GM13976 (cell line): ENCODE measurements at regions not wholly inside any gene's neighbourhood (a gene's known extent, or its start where the extent isn't known, plus 50 kb on each side); places are given as distances from the start of the nearest gene placed in this dataset.
"Not testable (repeated sequence)": the region's sequence is repeated elsewhere in the genome, so short reads cannot be mapped to it uniquely, and the experiment has no call there.

Experiments
- DNase-seq: peaks from one replicate; pipeline ENCODE4 v3.0.0; 2012; ENCODE audit warnings: low spot score
- in situ Hi-C: fragments of 300-500 bp; cut with MboI; formaldehyde crosslinking; loops from one replicate; pipeline ENCODE4 v1.12.0; 2022; ENCODE audit warnings: low sequenced_read_pairs, mixed read lengths, inconsistent platforms; ENCODE audit not compliant: unreplicated experiment
- TF ChIP-seq, protein P1 (sequence below): IDR thresholded peaks from 2 replicates; pipeline ENCODE4 v1.5.1; 2012; ENCODE audit warnings: borderline replicate concordance, mild to moderate bottlenecking; ENCODE audit not compliant: insufficient read depth; ENCODE audit errors: extremely low read depth, missing control alignments, control extremely low read depth

DNA sequence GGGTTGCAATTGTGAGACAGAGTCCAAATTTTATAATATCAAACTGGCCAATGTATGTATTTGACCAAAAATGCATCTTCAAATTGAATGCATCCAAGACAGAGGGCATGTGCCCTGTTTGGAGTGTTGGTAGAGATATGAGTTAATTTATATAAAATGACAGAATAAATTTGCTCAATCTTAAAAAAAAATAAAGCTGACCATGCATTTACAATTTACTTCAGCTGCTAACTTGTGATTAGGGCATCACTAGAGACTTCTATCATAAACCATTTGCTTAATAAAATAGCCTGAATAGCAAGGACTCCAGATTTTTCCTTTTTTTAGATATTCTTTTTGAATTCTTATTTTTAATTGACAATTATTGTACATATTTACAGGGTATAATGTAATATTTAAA, 1345.8 kb downstream of the CDH11 start:
- TF ChIP-seq, protein P1, sequence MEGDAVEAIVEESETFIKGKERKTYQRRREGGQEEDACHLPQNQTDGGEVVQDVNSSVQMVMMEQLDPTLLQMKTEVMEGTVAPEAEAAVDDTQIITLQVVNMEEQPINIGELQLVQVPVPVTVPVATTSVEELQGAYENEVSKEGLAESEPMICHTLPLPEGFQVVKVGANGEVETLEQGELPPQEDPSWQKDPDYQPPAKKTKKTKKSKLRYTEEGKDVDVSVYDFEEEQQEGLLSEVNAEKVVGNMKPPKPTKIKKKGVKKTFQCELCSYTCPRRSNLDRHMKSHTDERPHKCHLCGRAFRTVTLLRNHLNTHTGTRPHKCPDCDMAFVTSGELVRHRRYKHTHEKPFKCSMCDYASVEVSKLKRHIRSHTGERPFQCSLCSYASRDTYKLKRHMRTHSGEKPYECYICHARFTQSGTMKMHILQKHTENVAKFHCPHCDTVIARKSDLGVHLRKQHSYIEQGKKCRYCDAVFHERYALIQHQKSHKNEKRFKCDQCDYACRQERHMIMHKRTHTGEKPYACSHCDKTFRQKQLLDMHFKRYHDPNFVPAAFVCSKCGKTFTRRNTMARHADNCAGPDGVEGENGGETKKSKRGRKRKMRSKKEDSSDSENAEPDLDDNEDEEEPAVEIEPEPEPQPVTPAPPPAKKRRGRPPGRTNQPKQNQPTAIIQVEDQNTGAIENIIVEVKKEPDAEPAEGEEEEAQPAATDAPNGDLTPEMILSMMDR, result no peak
- DNase-seq, result no peak
- in situ Hi-C loops, result no loop called here

DNA sequence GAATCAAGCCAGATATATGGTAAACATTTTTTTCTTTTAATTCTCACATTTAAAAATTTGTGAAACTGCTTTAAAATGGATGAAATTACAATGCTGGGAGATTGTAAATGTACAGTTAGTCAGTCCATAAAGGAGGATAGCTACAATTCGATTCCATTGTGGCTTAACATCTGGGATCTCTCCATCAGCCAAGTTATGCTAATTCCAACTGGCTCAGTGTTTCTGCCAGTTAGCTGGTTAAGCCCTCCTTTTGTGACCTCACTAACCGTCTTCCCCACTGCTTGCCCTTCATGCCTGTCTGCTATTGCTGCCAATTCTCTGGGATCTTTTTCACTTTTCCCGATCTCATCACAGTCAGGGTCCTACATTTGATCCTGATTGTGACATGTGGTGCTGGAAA, 1347.6 kb downstream of the CDH11 start:
- in situ Hi-C loops, result no loop called here
- TF ChIP-seq, protein P1, result no peak
- DNase-seq, result no peak

DNA sequence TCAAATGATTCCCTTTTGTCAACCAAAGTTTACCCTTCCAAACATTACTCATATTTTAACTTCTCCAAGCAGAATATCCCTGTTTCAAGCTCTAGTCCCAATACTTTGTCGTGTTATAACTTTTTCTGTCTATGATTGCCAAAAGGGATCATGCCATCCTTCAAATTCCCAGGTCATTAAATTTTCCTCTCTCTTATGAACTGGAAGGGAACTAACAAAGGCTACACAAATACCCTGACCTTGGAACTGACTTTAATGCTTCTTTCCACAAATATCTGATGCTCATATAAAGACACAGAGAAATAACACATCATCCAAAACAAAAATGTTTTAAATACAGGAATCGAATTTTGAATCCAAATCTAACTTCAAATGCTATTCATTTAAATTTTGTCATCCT, 1352.7 kb downstream of the CDH11 start:
- TF ChIP-seq, protein P1, result no peak
- DNase-seq, result no peak
- in situ Hi-C loops, result no loop called here

DNA sequence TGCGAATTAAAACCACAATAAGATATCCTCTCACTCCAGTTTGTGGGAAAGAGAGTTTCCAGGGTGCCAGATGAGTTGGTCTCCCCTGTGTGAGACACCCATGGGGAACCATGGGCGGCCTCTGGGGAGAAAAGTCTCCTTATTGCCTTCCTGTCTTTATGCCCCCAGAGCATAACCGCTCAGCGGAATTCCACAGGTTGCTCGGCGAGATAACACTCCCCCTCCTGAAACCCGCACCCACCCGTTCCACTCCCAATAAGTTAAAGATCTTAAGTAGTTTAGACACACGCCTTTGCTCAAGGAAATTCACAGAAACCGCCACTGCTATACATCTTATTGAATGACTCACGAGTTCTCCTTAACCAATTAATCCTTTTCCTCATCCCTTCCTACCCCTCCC, 1361.6 kb downstream of the CDH11 start:
- DNase-seq, in situ Hi-C loops: not testable (repeated sequence)

DNA sequence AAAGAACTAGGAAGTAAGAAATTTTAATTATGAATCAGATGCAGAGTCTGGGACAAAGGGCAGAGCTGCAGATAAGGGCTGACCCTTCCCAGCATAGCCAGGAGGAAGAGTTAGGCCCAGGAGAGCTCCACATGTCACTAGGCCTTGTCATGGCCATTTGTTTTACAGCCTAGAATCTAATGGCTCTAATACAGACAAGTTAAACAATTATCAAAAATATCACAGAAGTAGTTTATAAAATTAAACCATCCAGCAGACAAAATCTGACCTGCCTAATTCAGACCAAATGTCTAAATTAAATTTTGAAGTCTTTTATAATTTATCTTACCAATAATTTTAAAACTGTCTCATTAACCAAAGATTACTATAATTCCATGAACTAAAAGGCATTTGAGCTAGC, 1369.5 kb downstream of the CDH11 start:
- in situ Hi-C loops, result no loop called here
- no peak for DNase-seq
- TF ChIP-seq, protein P1, result no peak

DNA sequence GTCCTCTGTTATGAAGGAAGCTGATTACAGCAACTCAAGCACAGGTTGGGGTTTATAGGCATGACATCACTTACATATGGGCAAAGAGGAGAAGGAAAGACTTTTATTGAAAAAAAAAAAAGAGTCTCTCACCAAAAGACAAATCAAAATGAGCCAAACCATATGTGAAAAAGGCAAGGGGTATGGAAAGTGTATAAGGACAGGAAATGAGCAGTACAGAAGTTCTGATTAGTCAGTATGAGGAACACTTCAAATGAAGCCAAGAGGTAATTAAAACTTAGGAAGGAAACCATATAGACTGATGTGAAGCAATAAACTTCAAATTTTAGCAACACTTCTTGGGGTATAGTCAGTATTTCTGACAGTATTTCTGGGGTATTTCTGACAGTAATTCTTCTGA, 1372.6 kb downstream of the CDH11 start:
- in situ Hi-C loops, result no loop called here
- DNase-seq, result no peak
- TF ChIP-seq, protein P1, result no peak

DNA sequence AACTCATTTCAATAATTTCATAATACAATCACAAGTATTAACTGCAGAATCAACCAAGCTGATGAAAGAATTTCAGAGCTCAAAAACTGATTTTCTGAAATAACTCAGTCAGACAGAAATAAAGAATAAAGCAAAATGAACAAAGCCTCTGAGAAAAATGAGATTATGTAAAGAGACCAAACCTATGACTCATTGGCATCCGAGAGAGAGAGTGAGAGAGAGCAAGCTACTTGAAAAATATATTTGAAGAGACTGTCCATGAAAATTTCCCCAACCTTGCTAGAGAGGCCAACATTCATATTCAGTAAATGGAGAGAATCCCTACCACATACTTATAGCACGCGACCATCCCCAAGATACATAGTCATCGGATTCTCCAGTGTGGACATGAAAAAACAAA, 1376.4 kb downstream of the CDH11 start:
- no peak for DNase-seq
- in situ Hi-C loops, result no loop called here
- TF ChIP-seq, protein P1, result no peak
